Cardiac muscle cell (in vitro differentiated cells and primary cell): ENCODE measurements at regions not wholly inside any gene's neighbourhood (a gene's known extent, or its start where the extent isn't known, plus 50 kb on each side); places are given as distances from the start of the nearest gene placed in this dataset.

Experiments used
- DNase-seq, 2 donors: peaks; one replicate each; pipeline versions ENCODE4 v3.0.0 to v3.0.0-alpha.2; 2010 to 2017; ENCODE audit warnings: low read depth in 1 of 2, low spot score in 1 of 2
- H3K27ac ChIP-seq: fragments of 200-600 bp; sonication (generic); 2 replicates; pipeline ENCODE4 v1.5.1; 2016
- H3K27me3 ChIP-seq: fragments of 200-600 bp; sonication (generic); 2 replicates; pipeline ENCODE4 v1.6.0; 2016; ENCODE audit warnings: control low read depth
- H3K36me3 ChIP-seq: fragments of 200-600 bp; sonication (generic); 2 replicates; pipeline ENCODE4 v1.5.1; 2016; ENCODE audit warnings: control low read depth
- H3K4me1 ChIP-seq: fragments of 200-600 bp; sonication (generic); 2 replicates; pipeline ENCODE4 v1.8.1; 2017; ENCODE audit warnings: low read depth, mild to moderate bottlenecking, mixed run types
- H3K4me3 ChIP-seq: fragments of 200-600 bp; sonication (generic); 2 replicates; pipeline ENCODE4 v1.5.1; 2016; ENCODE audit warnings: mild to moderate bottlenecking
- H3K9me3 ChIP-seq: fragments of 200-600 bp; sonication (generic); 2 replicates; pipeline ENCODE4 v1.5.1; 2017; ENCODE audit warnings: low read depth, mild to moderate bottlenecking, control low read depth
- CTCF ChIP-seq: IDR thresholded peaks from 2 replicates; pipeline ENCODE4 v1.5.1; 2012; ENCODE audit warnings: low read depth, mild to moderate bottlenecking, low read length

GRCh38 chr1:240683576-240683975 is 71.6 kb upstream of the GREM2 start:
- DNase-seq: no peak
- H3K27ac ChIP-seq: no peak overlapping the region
- H3K4me1 ChIP-seq: no peaks in the 10 kb centered on the region
- no peaks in the 10 kb centered on the region for H3K36me3 ChIP-seq
- no peaks in the 10 kb centered on the region for H3K27me3 ChIP-seq
- H3K4me3 ChIP-seq: no peak overlapping the region
- no peak for TF ChIP-seq CTCF
- H3K9me3 ChIP-seq: no peaks in the 10 kb centered on the region

GRCh38 chr1:240682859-240683242 is 70.9 kb upstream of the GREM2 start:
- Histone ChIP-seq H3K4me3 (no peak overlapping the region), H3K4me1 (no peaks in the 10 kb centered on the region), H3K27me3 (no peaks in the 10 kb centered on the region), H3K36me3 (no peaks in the 10 kb centered on the region), H3K9me3 (no peaks in the 10 kb centered on the region), H3K27ac (no peak overlapping the region)
- no peak for TF ChIP-seq CTCF
- no peak for DNase-seq

GRCh38 chr1:240682166-240682858 is 70.4 kb upstream of the GREM2 start:
- Histone ChIP-seq H3K27me3 (no peaks in the 10 kb centered on the region), H3K4me3 (no peak overlapping the region), H3K36me3 (no peaks in the 10 kb centered on the region), H3K27ac (no peak overlapping the region), H3K9me3 (no peaks in the 10 kb centered on the region), H3K4me1 (no peaks in the 10 kb centered on the region)
- no peak for DNase-seq
- no peak for TF ChIP-seq CTCF

GRCh38 chr1:240672132-240672811 is 60.3 kb upstream of the GREM2 start:
- no peak for DNase-seq
- TF ChIP-seq CTCF: no peak
- Histone ChIP-seq H3K27me3 (no peaks in the 10 kb centered on the region), H3K36me3 (no peaks in the 10 kb centered on the region), H3K27ac (no peak overlapping the region), H3K9me3 (no peaks in the 10 kb centered on the region), H3K4me1 (no peaks in the 10 kb centered on the region), H3K4me3 (no peak overlapping the region)

GRCh38 chr1:240667351-240667750 is 55.4 kb upstream of the GREM2 start:
- no peaks in the 10 kb centered on the region for H3K36me3 ChIP-seq
- no peaks in the 10 kb centered on the region for H3K27me3 ChIP-seq
- H3K4me1 ChIP-seq: no peaks in the 10 kb centered on the region
- H3K9me3 ChIP-seq: no peaks in the 10 kb centered on the region
- H3K4me3 ChIP-seq: no peak overlapping the region
- DNase-seq: peak in 1 of 2 donors; percentile 50
- H3K27ac ChIP-seq: no peak overlapping the region
- no peak for TF ChIP-seq CTCF
